ENCODE measurements at regions not wholly inside any gene's neighbourhood (a gene's known extent, or its start where the extent isn't known, plus 50 kb on each side); places are given as distances from the start of the nearest gene placed in this dataset.
"Not testable (repeated sequence)": the region's sequence is repeated elsewhere in the genome, so short reads cannot be mapped to it uniquely, and the experiment has no call there.

DNA sequence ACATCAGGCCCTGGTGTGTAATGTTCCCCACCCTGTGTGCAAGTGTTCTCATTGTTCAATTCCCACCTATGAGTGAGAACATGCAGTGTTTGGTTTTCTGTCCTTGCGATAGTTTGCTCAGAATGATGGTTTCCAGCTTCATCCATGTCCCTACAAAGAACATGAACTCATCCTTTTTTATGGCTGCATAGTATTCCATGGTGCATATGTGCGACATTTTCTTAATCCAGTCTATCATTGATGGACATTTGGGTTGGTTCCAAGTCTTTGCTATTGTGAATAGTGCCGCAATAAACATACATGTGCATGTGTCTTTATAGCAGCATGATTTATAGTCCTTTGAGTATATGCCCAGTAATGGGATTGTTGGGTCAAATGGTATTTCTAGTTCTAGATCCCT lies 60.5 kb upstream of the PSME4 start:
- DNase-seq: not testable (repeated sequence)

DNA sequence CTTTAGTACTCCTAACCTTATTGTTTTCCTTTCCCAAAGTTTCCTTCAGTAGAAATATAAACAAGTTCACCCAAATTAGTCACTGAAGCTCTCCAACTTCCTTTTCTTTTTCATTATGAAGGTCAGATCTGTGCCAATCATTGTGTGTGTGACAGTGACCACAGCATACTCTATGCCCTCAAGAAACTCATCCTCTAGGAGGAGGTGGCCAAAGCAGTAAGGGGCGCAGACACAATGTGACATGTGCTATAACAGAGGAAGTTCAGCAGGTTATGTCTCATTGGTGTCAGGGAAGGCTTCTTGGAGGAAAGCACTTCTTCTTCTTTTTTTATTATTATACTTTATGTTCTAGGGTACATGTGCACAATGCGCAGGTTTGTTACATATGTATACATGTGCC lies 60.0 kb upstream of the PSME4 start:
- DNase-seq: no peak

DNA sequence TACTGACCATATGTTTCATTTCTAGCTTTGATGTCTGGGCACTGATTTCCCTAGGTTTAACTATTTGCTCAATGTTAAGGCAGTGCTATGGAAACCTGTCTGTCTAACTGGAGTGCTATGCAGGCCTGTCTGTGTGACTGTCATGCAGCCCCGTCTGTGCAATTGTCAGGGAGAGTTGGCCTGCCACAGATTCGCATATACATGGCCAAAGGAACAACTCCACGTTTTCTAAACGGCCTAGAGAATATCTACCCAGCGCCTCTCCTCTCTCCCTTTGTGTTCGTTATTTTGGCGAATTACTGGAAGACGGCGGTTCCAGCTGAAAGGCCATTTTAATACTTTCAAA lies 59.6 kb upstream of the PSME4 start:
- no peak for DNase-seq

DNA sequence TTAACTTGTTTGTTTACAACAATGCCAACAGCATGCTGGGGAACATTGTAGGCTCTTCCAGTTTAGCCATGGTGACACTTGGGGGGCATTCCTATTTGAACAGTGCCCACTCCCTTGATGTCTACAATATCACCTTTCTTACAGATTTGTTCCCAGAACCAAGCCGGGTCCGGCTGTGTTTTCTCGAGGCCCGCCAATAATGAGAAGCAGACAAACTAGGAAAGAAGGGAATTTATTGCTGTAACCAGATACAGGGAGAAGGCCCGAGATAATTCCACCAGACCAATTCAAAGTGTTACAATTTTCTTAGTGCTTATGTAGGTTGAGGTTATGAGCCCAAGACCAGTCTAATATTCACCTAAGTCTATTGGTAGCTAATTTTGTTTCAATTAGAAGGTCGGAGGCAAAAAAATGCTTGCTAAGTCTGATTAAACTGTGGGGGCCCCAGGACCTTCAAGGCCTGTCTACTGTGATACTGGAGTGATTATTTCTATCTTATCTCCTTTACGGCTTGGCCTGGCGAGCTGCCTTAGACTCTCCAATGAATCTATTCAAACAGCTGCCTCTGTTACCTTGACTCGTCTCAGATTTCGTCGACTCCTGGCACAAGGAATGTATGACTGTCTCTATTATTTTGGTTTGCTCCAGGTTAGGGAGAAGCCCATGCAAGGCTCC lies 59.1 kb upstream of the PSME4 start:
- DNase-seq: no peak

DNA sequence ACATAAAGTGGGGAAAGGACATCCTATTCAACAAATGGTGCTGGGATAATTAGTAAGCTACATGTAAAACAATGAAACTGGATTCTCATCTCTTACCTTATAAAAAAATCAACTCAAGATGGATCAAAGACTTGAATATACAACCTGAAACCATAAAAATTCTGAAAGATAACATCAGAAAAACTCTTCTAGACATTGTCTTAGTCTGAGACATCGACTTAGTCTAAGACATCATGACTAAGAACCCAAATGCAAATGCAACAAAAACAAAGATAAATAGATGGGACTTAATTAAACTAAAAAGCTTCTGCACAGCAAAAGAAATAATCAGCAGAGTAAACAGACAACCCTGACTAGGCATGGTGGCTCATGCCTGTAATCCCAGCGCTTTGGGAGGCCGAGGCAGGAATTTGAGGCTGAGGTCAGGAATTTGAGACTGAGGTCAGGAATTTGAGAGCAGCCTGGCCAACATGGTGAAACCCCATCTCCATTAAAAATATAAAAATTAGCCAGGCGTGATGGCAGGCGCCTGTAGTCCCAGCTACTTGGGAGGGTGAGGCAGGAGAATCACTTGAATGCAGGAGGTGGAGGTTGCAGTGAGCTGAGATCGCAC lies 54.8 kb upstream of the PSME4 start:
- not testable (repeated sequence) for DNase-seq

DNA sequence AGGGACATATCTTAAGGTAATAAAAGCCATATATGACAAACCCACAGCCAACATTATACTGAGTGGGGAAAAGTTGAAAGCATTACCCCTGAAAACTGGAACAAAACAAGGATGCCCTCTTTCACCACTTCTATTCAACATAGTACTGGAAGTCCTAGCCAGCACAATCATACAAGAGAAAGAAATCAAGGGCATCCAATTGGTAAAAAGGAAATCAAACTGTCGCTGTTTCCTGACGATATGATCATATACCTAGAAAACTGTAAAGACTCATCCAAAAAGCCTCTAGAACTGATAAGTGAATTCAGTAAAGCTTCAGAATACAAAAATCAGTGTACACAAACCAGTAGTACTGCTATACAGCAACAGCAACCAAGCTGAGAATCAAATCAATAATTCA lies 53.8 kb upstream of the PSME4 start:
- DNase-seq: no peak

DNA sequence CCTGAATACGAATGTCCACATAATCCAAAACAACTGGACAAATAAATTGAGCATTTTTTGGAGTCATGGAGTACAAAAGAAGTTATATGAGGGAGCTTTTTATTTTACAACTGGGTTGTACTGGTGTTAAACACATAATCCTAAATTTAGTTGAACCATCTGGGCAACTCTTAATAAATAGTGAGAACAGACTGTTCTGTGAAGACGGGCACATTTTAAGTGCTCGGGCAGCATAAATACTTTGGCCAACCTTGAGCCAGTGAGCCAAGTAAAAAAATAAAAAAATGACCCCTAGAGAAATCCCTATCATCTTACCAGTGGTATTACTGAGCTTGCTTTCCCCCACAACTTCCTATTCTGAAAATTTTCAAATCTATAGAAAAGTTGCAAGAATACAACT lies 50.9 kb upstream of the PSME4 start:
- no peak for DNase-seq

DNA sequence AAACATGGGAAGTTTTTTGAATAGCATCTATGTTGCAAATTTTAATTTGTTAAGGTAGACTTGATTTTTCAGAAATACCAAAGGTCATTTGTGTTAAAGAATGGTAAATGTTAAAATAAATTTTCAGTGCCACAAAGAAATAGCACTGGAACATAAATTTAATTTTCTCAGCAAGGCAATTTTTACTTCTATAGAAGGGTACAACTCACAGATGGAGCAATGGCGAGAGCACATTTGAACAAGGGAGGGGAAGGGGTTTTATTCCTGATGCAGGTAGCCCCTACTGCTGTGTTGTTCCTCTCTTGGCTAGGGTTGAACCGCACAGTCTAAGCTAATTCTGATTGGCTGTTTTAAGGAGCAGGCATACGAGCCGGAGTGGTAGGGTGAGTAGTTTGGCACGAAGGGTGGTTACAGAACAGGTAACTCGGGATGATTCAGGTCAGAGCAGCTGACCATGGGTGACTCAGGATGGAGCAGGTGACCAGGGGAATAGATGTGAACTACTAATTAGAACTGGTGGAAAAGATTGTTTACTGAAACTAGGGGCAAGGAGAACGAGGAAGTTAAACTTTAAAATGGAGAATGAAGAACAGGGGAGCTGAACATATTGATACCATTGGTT lies 50.1 kb upstream of the PSME4 start:
- DNase-seq: no peak
